ENCODE measurements at regions not wholly inside any gene's neighbourhood (a gene's known extent, or its start where the extent isn't known, plus 50 kb on each side); places are given as distances from the start of the nearest gene placed in this dataset.

GRCh38 chr4:141447761-141448160, 188.6 kb upstream of the IL15 start:
- CTCF ChIA-PET: no interaction called here

GRCh38 chr4:141448490-141448889, 187.9 kb upstream of the IL15 start:
- ChIA-PET POLR2A (no interaction called here), CTCF (no interaction called here)
- Histone ChIP-seq H3K9me2 (no peaks in the 10 kb centered on the region; the same call in 1 of the 2 replicates), H3K9ac (no peak overlapping the region), H3K79me2 (ENCODE audit: insufficient read depth) (no peaks in the 10 kb centered on the region), H3K4me1 (ENCODE audit: control insufficient read depth in 1 of 2, insufficient read depth in 2 of 2, low read depth in 1 of 2, low read length in 1 of 2) (no peaks in the 10 kb centered on the region), H3K27ac (ENCODE audit: low read depth in 2 of 2, low read length in 1 of 2) (no peak overlapping the region), H3K4me3 (ENCODE audit: low read depth in 2 of 2, low read length in 1 of 2) (no peak overlapping the region), H3K4me2 (no peak overlapping the region), H3F3A (replicated peaks; ENCODE audit: insufficient read depth) (no peaks in the 10 kb centered on the region), H4K20me1 (ENCODE audit: insufficient read depth) (no peaks in the 10 kb centered on the region), H3K27me3 (ENCODE audit: insufficient read depth) (no peaks in the 10 kb centered on the region), H2AFZ (ENCODE audit: low read depth) (no peak overlapping the region), H3K36me3 (replicated peaks in 1 of 2; ENCODE audit: control insufficient read depth in 1 of 2, insufficient read depth in 2 of 2, low read length in 1 of 2) (no peaks in the 10 kb centered on the region), H3K9me3 (no peaks in the 10 kb centered on the region)
- no peak for DNase-seq
- TF ChIP-seq POLR2AphosphoS5 (IDR thresholded peaks at IDR 0.05; ENCODE audit: low read depth, low read length): no peak
- TF ChIP-seq IRF3 (IDR thresholded peaks at IDR 0.05; ENCODE audit: low read depth, low read length): no peak
- no peak for TF ChIP-seq USF2 (IDR thresholded peaks at IDR 0.05; ENCODE audit: borderline replicate concordance, low read depth, low read length)
- no peak for TF ChIP-seq RXRA (IDR thresholded peaks at IDR 0.05; ENCODE audit: borderline replicate concordance, low read depth)
- 66% methylated on average over 2 of the region's 2 CpGs for WGBS (ENCODE audit: low lambda C conversion rate)

More at GRCh38 chr4:141447761-141448160, 188.6 kb upstream of the IL15 start:
- H3K79me2 ChIP-seq (ENCODE audit: insufficient read depth): no peaks in the 10 kb centered on the region
- H3K27me3 ChIP-seq (ENCODE audit: insufficient read depth): no peaks in the 10 kb centered on the region
- 40% methylated on average over 1 of the region's 1 CpG for WGBS (ENCODE audit: low lambda C conversion rate)
- no peak overlapping the region for H3K4me2 ChIP-seq
- no peaks in the 10 kb centered on the region; the same call in 1 of the 2 replicates for H3K9me2 ChIP-seq
- H3K4me1 ChIP-seq (ENCODE audit: control insufficient read depth in 1 of 2, insufficient read depth in 2 of 2, low read depth in 1 of 2, low read length in 1 of 2): no peaks in the 10 kb centered on the region
- no peak overlapping the region for H3K9ac ChIP-seq
- no peak for DNase-seq
- TF ChIP-seq NRF1 (IDR thresholded peaks at IDR 0.05; ENCODE audit: low read depth, low read length) (no peak), SIN3A (IDR thresholded peaks at IDR 0.05; ENCODE audit: borderline replicate concordance, low read depth, low read length) (no peak), JUND (IDR thresholded peaks at IDR 0.05) (no peak), MEF2A (IDR thresholded peaks at IDR 0.05; ENCODE audit: borderline replicate concordance, low read depth) (no peak), EP300 (IDR thresholded peaks at IDR 0.05; ENCODE audit: borderline replicate concordance in 1 of 2, low read depth in 1 of 2, low read length in 1 of 2) (no peak), MAX (IDR thresholded peaks at IDR 0.05; ENCODE audit: low read depth) (no peak), EZH2phosphoT487 (IDR thresholded peaks at IDR 0.05; ENCODE audit: borderline replicate concordance, low read depth) (no peak), GABPA (IDR thresholded peaks at IDR 0.05; ENCODE audit: low read depth) (no peak), FOSL2 (IDR thresholded peaks at IDR 0.05; ENCODE audit: borderline replicate concordance, low read depth) (no peak), ELF1 (IDR thresholded peaks at IDR 0.05) (no peak), TEAD4 (IDR thresholded peaks at IDR 0.05; ENCODE audit: borderline replicate concordance, insufficient read depth) (no peak), RXRA (IDR thresholded peaks at IDR 0.05; ENCODE audit: borderline replicate concordance, low read depth) (no peak), FOXJ3 (CRISPR knock-in tag; IDR thresholded peaks at IDR 0.05) (no peak), RCOR1 (IDR thresholded peaks at IDR 0.05; ENCODE audit: low read length) (no peak), MXI1 (IDR thresholded peaks at IDR 0.05; ENCODE audit: low read depth, low read length) (no peak), CHD2 (IDR thresholded peaks at IDR 0.05; ENCODE audit: low read length, partially characterized antibody) (no peak), TAF1 (IDR thresholded peaks at IDR 0.05; ENCODE audit: borderline replicate concordance, low read depth, low read length) (no peak), CTCF (IDR thresholded peaks at IDR 0.05) (no peak), YY1 (IDR thresholded peaks at IDR 0.05; ENCODE audit: low read depth) (no peak)
- POLR2A ChIA-PET: no interaction called here
- H4K20me1 ChIP-seq (ENCODE audit: insufficient read depth): no peaks in the 10 kb centered on the region
- no peak overlapping the region for H3K27ac ChIP-seq (ENCODE audit: low read depth in 2 of 2, low read length in 1 of 2)
- no peaks in the 10 kb centered on the region for H3K9me3 ChIP-seq
- H3K36me3 ChIP-seq (replicated peaks in 1 of 2; ENCODE audit: control insufficient read depth in 1 of 2, insufficient read depth in 2 of 2, low read length in 1 of 2): no peaks in the 10 kb centered on the region
- H3K4me3 ChIP-seq (ENCODE audit: low read depth in 2 of 2, low read length in 1 of 2): no peak overlapping the region
- no peaks in the 10 kb centered on the region for H3F3A ChIP-seq (replicated peaks; ENCODE audit: insufficient read depth)
- no peak overlapping the region for H2AFZ ChIP-seq (ENCODE audit: low read depth)

Data from SK-N-SH (cell line).